ENCODE measurements at regions not wholly inside any gene's neighbourhood (a gene's known extent, or its start where the extent isn't known, plus 50 kb on each side); places are given as distances from the start of the nearest gene placed in this dataset.

- no peak for TF ChIP-seq CTCF (IDR thresholded peaks at IDR 0.05; ENCODE audit: control extremely low read depth, extremely low read depth)
- 23 to 29% methylated on average over 1 of the region's 1 CpG for WGBS, 2 donors
- Histone ChIP-seq H3K9me3 (ENCODE audit: control insufficient read depth in 4 of 4, insufficient read depth in 3 of 4, low read length in 3 of 4) (no peaks in the 10 kb centered on the region), H3K4me1 (ENCODE audit: control insufficient read depth in 5 of 5, insufficient read depth in 5 of 5, low read length in 5 of 5) (peaks cover 0 to 8% (median 0%) of the 10 kb centered on the region in 5 donors), H3K4me3 (no peak overlapping the region), H3K36me3 (ENCODE audit: control insufficient read depth in 4 of 4, insufficient read depth in 4 of 4, low read length in 4 of 4) (no peaks in the 10 kb centered on the region), H3K9ac (ENCODE audit: insufficient read depth in 1 of 2, low read length in 2 of 2) (no peak overlapping the region), H3K27ac (ENCODE audit: low read depth in 1 of 2, low read length in 1 of 2) (no peak overlapping the region), H3K27me3 (ENCODE audit: control insufficient read depth in 3 of 3, insufficient read depth in 3 of 3, low read length in 2 of 3) (no peaks in the 10 kb centered on the region)
- ATAC-seq (ENCODE audit: insufficient read depth, low FRiP score): no peak
- peak in 1 of 3 donors; percentile 18 for DNase-seq
These were observed 313.1 kb downstream of the WDR72 start for GRCh38 chr15:53446376-53446775.

GRCh38 chr15:53445531-53445930 is 313.9 kb downstream of the WDR72 start:
- H3K4me1 ChIP-seq (ENCODE audit: control insufficient read depth in 5 of 5, insufficient read depth in 5 of 5, low read length in 5 of 5): peaks cover 0 to 8% (median 0%) of the 10 kb centered on the region in 5 donors
- H3K4me3 ChIP-seq: no peak overlapping the region
- H3K36me3 ChIP-seq (ENCODE audit: control insufficient read depth in 4 of 4, insufficient read depth in 4 of 4, low read length in 4 of 4): no peaks in the 10 kb centered on the region
- ATAC-seq (ENCODE audit: insufficient read depth, low FRiP score) (no peak), DNase-seq (no peak)
- no peaks in the 10 kb centered on the region for H3K9me3 ChIP-seq (ENCODE audit: control insufficient read depth in 4 of 4, insufficient read depth in 3 of 4, low read length in 3 of 4)
- no peaks in the 10 kb centered on the region for H3K27me3 ChIP-seq (ENCODE audit: control insufficient read depth in 3 of 3, insufficient read depth in 3 of 3, low read length in 2 of 3)
- no peak for TF ChIP-seq CTCF (IDR thresholded peaks at IDR 0.05; ENCODE audit: control extremely low read depth, extremely low read depth)
- no peak overlapping the region for H3K9ac ChIP-seq (ENCODE audit: insufficient read depth in 1 of 2, low read length in 2 of 2)
- H3K27ac ChIP-seq (ENCODE audit: low read depth in 1 of 2, low read length in 1 of 2): no peak overlapping the region
- WGBS, 2 donors: 88 to 94% methylated on average over 7 of the region's 7 CpGs

- TF ChIP-seq CTCF (IDR thresholded peaks at IDR 0.05; ENCODE audit: control extremely low read depth, extremely low read depth): no peak
- 62 to 76% methylated on average over 5 of the region's 5 CpGs for WGBS, 2 donors
- ATAC-seq (ENCODE audit: insufficient read depth, low FRiP score) (no peak), DNase-seq (no peak)
- Histone ChIP-seq H3K4me1 (ENCODE audit: control insufficient read depth in 5 of 5, insufficient read depth in 5 of 5, low read length in 5 of 5) (no peaks in the 10 kb centered on the region), H3K27ac (ENCODE audit: low read depth in 1 of 2, low read length in 1 of 2) (no peak overlapping the region), H3K36me3 (ENCODE audit: control insufficient read depth in 4 of 4, insufficient read depth in 4 of 4, low read length in 4 of 4) (no peaks in the 10 kb centered on the region), H3K27me3 (ENCODE audit: control insufficient read depth in 3 of 3, insufficient read depth in 3 of 3, low read length in 2 of 3) (no peaks in the 10 kb centered on the region), H3K9me3 (ENCODE audit: control insufficient read depth in 4 of 4, insufficient read depth in 3 of 4, low read length in 3 of 4) (no peaks in the 10 kb centered on the region), H3K9ac (ENCODE audit: insufficient read depth in 1 of 2, low read length in 2 of 2) (no peak overlapping the region), H3K4me3 (no peak overlapping the region)
These were observed 321.2 kb downstream of the WDR72 start for GRCh38 chr15:53437985-53438841.

All from lung (tissue), 11 donors.